HUES64 (cell line): ENCODE measurements at regions not wholly inside any gene's neighbourhood (a gene's known extent, or its start where the extent isn't known, plus 50 kb on each side); places are given as distances from the start of the nearest gene placed in this dataset.
A peak's percentile ranks its signal among the peaks of the same experiment; 100 is the strongest.
"Not testable (repeated sequence)": the region's sequence is repeated elsewhere in the genome, so short reads cannot be mapped to it uniquely, and the experiment has no call there.

Experiments used
- H3K27ac ChIP-seq: 2 replicates; pipeline ENCODE4 v1.7.0; 2013; ENCODE audit warnings: low read depth, low read length, inconsistent platforms
- H3K27me3 ChIP-seq: 2 replicates; pipeline ENCODE4 v1.6.1; 2013; ENCODE audit warnings: mild to moderate bottlenecking, low read length; ENCODE audit not compliant: insufficient read depth
- H3K36me3 ChIP-seq: 2 replicates; pipeline ENCODE4 v1.6.1; 2013; ENCODE audit warnings: mild to moderate bottlenecking, low read length; ENCODE audit not compliant: insufficient read depth
- H3K4me1 ChIP-seq: 2 replicates; pipeline ENCODE4 v1.6.1; 2013; ENCODE audit warnings: mild to moderate bottlenecking, low read length, moderate library complexity; ENCODE audit not compliant: insufficient read depth
- H3K4me3 ChIP-seq: 2 replicates; pipeline ENCODE4 v1.5.1; 2013; ENCODE audit warnings: mild to moderate bottlenecking, low read length, moderate library complexity
- H3K9ac ChIP-seq: 2 replicates; pipeline ENCODE4 v1.6.1; 2013; ENCODE audit warnings: mild to moderate bottlenecking, low read depth, low read length
- H3K9me3 ChIP-seq: 2 replicates; pipeline ENCODE4 v1.6.1; 2013; ENCODE audit warnings: low read depth, low read length; ENCODE audit not compliant: insufficient read depth
- WGBS: fragments of 150-250, 120-280 bp; methylation state at CpG from one replicate; pipeline ENCODE4 v1.1.7; 2013; ENCODE audit warnings: missing lambda C conversion rate; 5-methylcytosine and 5-hydroxymethylcytosine counted together

- H3K4me1 ChIP-seq: peaks cover 6% of the 10 kb centered on the region
- no peak overlapping the region for H3K27ac ChIP-seq
- 86% methylated on average over 13 of the region's 13 CpGs for WGBS
- no peak overlapping the region for H3K9ac ChIP-seq
- no peak overlapping the region for H3K4me3 ChIP-seq
- no peaks in the 10 kb centered on the region; the same call in 1 of the 2 replicates for H3K9me3 ChIP-seq
- H3K27me3 ChIP-seq: no peaks in the 10 kb centered on the region
- no peaks in the 10 kb centered on the region for H3K36me3 ChIP-seq
These were observed 141.6 kb upstream of the RFC3 start for GRCh38 chr13:33676045-33676989.

DNA sequence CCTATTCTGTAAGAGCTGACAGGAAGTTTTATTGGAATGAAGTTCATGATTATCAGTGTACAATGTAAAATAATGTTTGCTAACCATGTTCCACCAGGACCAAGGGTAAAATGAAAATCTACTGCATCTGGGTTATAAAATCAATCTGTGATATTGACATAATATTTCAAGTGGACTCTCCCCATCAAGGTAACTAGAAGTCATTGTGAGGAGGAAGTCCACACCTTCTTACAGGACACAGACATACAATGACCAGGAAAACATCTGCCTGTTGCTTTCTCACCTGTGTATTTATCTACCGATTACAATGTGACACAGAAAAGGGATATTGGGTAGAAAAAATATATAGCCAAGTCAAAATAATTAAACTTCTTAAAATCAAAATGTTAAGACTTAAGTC is 140.7 kb upstream of the RFC3 start:
- WGBS: no CpG with 5 or more reads among the region's 1 CpG
- Histone ChIP-seq H3K27ac (no peak overlapping the region), H3K36me3 (no peaks in the 10 kb centered on the region), H3K4me3 (no peak overlapping the region), H3K9me3 (peaks cover 4% of the 10 kb centered on the region), H3K4me1 (peaks cover 6% of the 10 kb centered on the region), H3K27me3 (no peaks in the 10 kb centered on the region), H3K9ac (no peak overlapping the region)

DNA sequence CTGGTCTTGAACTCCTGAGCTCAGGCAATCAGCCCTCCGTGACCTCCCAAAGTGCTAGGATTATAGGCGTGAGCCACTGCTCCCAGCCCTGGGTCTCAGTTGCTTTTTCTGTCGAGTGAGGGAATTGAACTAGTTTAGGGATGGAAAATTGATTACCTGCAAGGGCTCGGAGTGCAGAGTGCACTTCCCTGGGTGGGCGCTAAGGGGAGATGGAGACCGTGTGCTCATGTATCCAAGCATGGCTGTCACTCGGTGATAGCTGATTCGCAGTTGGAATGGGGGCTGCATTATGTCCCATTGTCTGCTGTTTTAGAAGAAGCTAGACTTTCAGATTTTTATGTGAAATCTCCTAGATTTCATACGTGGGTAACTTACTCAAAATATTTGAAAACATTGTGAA is 139.9 kb upstream of the RFC3 start:
- H3K9ac ChIP-seq: no peak overlapping the region
- WGBS: 90% methylated on average over 9 of the region's 9 CpGs
- peaks cover 4% of the 10 kb centered on the region for H3K9me3 ChIP-seq
- no peaks in the 10 kb centered on the region for H3K36me3 ChIP-seq
- no peak overlapping the region for H3K27ac ChIP-seq
- H3K4me1 ChIP-seq: peaks cover 6% of the 10 kb centered on the region
- no peak overlapping the region for H3K4me3 ChIP-seq
- H3K27me3 ChIP-seq: no peaks in the 10 kb centered on the region

GRCh38 chr13:33678906-33679657 is 138.9 kb upstream of the RFC3 start:
- H3K4me3 ChIP-seq: no peak overlapping the region
- H3K9me3 ChIP-seq: peaks cover 4% of the 10 kb centered on the region
- no peaks in the 10 kb centered on the region for H3K36me3 ChIP-seq
- H3K4me1 ChIP-seq: peaks cover 6% of the 10 kb centered on the region
- 76% methylated on average over 11 of the region's 11 CpGs for WGBS
- 0 out of 2 replicates have a peak overlapping the region, but pooled peaks have one; percentile 18 for H3K27ac ChIP-seq
- H3K27me3 ChIP-seq: no peaks in the 10 kb centered on the region
- H3K9ac ChIP-seq: no peak overlapping the region

GRCh38 chr13:33679658-33680012 is 138.3 kb upstream of the RFC3 start:
- 87% methylated on average over 1 of the region's 1 CpG for WGBS
- Histone ChIP-seq H3K27me3 (no peaks in the 10 kb centered on the region), H3K9me3 (peaks cover 4% of the 10 kb centered on the region), H3K27ac (0 out of 2 replicates have a peak overlapping the region, but pooled peaks have one; percentile 18), H3K9ac (no peak overlapping the region), H3K36me3 (no peaks in the 10 kb centered on the region), H3K4me3 (no peak overlapping the region), H3K4me1 (peaks cover 6% of the 10 kb centered on the region)

DNA sequence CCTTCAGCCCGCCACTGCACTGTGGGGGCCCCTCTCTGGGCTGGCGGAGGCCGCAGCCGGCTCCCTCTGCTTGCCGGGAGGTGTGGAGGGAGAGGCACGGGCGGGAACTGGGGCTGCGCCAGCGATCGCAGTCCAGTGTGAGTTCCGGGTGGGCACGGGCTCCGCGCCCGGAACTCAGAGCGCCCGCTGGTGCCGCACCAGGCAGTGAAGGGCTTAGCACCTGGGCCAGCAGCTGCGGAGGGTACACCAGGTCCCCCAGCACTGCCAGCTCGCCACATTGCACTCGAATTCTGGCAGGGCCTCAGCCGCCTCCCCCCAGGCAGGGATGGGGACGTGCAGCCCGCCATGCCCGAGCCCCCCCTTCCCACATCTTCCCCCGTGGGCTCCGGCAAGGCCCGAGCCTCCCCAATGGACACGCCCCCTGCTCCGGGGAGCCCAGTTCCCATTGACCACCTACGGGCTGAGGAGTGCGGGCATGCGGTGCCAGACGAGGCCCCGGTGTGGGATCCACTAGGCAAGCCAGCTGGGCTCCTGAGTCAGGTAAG is 135.9 kb upstream of the RFC3 start:
- no peaks in the 10 kb centered on the region for H3K27me3 ChIP-seq
- H3K4me1 ChIP-seq: peaks cover 6% of the 10 kb centered on the region
- H3K36me3 ChIP-seq: no peaks in the 10 kb centered on the region
- H3K4me3 ChIP-seq: no peak overlapping the region
- no peak overlapping the region for H3K9ac ChIP-seq
- 95% methylated on average over 35 of the region's 35 CpGs for WGBS
- peaks cover 9% of the 10 kb centered on the region for H3K9me3 ChIP-seq
- no peak overlapping the region for H3K27ac ChIP-seq

- not testable (repeated sequence) for H3K27me3 ChIP-seq, H3K4me3 ChIP-seq, H3K36me3 ChIP-seq, H3K9ac ChIP-seq, H3K27ac ChIP-seq, H3K4me1 ChIP-seq
- H3K9me3 ChIP-seq: peaks cover 13% of the 10 kb centered on the region
- WGBS: 85% methylated on average over 5 of the region's 5 CpGs
These were observed 135.3 kb upstream of the RFC3 start for GRCh38 chr13:33682646-33683045.

DNA sequence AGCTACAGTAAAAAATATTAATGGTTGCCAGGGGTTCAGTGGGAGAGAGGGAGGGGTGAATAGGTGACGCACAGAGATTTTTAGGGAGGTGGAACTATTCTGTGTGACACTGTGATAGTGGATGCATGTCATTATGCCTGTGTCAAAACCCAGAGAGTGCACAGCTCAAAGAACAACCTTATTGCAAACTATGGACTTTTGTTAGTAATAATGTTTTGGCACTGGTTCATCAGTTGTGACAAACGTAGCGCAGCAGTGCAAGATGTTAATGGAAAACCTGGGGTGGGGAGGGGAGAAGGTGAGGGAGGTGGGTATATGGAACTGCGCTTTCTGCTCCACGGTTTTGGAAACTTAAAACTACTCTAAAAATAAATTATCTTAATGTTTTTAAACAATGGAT is 134.6 kb upstream of the RFC3 start:
- H3K27ac ChIP-seq: no peak overlapping the region
- 98% methylated on average over 3 of the region's 5 CpGs for WGBS

DNA sequence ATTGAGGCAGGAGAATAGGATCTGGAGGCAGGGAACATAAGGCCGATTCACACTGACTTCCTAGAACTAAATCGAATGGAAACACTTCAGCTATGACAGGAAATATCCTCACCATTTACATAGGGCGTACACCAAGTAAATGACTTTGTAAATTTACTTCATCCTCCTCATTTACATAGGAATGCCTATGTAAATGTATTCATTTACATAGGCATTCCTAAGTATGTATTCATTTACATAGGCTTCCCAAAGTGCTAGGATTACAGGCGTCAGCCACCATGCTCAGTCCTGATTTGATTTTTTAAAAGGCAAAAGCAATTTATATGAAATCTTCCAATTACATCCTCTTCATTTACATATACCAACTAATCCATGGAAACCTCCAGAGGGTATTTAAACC is 133.1 kb upstream of the RFC3 start:
- H3K9ac ChIP-seq: no peak overlapping the region
- WGBS: 88% methylated on average over 4 of the region's 4 CpGs
- no peaks in the 10 kb centered on the region for H3K36me3 ChIP-seq
- no peak overlapping the region for H3K27ac ChIP-seq
- no peaks in the 10 kb centered on the region for H3K27me3 ChIP-seq
- peaks cover 30% of the 10 kb centered on the region for H3K9me3 ChIP-seq
- H3K4me3 ChIP-seq: no peak overlapping the region
- H3K4me1 ChIP-seq: no peaks in the 10 kb centered on the region

More for the DNA sequence above, 134.6 kb upstream of the RFC3 start:
- H3K9me3 ChIP-seq: peaks cover 20% of the 10 kb centered on the region
- no peaks in the 10 kb centered on the region for H3K27me3 ChIP-seq
- no peaks in the 10 kb centered on the region for H3K36me3 ChIP-seq
- no peak overlapping the region for H3K4me3 ChIP-seq
- H3K9ac ChIP-seq: no peak overlapping the region
- H3K4me1 ChIP-seq: peaks cover 6% of the 10 kb centered on the region

DNA sequence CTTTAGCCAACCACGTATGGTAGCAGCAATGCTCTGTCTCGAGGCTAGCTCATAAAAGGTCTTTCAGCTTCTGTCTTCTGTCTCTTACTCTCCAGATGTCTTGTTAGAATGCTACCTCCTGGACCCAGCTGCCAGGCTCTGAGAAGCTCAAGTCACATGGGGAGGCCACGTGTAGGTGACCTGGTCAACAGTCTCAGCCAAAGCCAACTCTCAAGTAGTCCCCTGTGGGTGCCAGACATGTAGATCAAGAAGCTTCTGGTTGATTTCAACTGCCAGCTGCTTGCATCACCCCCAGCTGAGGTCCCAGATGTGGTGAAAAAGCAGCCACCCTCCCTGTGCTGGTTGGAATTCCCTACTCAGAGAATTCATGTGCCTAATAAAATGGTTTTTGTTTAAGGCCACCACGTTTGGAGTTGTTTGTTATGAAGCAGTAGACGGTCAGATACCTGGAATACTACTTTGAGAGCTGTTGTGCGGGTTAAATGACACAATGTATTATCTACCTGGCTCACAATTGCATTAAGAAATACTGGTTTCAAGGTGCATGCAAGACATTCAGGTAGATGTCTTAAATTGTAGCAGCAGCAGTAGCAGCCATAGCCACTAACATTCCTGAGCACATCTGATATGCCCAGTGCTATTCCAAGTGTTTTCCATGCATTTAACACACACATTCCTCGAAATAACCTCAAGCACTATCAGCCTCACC is 131.0 kb upstream of the RFC3 start:
- H3K4me1 ChIP-seq: no peaks in the 10 kb centered on the region
- no peaks in the 10 kb centered on the region for H3K36me3 ChIP-seq
- WGBS: 88% methylated on average over 7 of the region's 7 CpGs
- H3K27ac ChIP-seq: no peak overlapping the region
- H3K27me3 ChIP-seq: no peaks in the 10 kb centered on the region
- no peak overlapping the region for H3K4me3 ChIP-seq
- H3K9ac ChIP-seq: no peak overlapping the region
- peaks cover 27% of the 10 kb centered on the region for H3K9me3 ChIP-seq
